DMS53 treated with DMSO at 0.1 percent for 48 hours (cell line): ENCODE measurements at regions not wholly inside any gene's neighbourhood (a gene's known extent, or its start where the extent isn't known, plus 50 kb on each side); places are given as distances from the start of the nearest gene placed in this dataset.

ENCODE experiments used
- DNase-seq: peaks from one replicate; lab custom pipeline; 2025; ENCODE audit not compliant: unreplicated experiment; lab: John Stamatoyannopoulos, UW

DNA sequence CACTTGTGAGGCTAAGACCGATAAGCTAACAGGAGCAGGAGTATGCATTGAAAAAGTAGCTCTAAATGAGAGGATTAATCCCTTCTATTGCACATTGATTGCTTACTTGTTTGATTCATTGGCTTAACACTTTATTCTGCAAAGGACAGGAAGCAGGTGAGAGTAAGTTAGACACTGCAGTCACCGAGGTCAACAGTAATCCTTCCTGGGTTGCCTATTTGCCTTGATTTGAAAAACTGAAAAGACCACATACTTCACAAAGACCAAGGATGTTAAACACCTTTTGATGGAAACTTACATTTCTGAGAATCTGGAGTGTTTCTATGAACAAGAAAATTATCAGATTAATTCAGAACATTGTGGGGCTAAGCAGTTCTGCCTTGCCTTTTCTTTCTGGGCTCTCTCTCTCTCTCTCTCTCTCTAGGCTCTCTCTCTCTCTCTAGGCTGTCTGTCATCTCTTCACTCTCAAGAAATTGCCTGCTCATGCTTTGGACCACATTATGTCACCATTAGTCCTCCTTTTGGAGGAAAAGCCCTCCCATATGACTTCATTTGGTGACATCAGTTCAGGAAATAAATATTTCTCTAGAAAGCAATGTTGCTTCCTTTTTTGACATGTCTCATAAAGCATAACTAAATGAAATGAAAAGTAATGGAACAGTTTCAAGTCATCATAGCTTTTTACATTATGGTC is 103.8 kb downstream of the TNFSF18 start:
- no peak for DNase-seq

DNA sequence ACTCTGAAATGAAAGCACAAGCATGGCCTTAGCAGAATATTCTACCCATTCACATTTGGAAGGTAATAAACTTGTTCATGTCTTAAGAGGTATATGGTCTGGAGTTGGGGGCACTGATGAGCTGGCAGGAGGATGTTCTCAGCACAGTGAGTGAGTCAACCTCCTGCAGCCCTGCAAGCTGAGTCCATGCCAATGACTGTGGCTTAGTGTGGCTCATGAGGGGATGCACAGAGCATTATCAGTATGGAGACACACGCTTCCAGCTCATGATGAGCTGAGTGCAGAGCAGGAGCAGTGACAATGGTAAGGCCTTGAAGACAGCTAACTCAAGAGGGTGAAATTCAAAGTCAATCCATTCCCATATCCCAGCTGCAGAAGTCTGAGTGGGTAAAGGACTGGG is 102.3 kb downstream of the TNFSF18 start:
- no peak for DNase-seq

DNA sequence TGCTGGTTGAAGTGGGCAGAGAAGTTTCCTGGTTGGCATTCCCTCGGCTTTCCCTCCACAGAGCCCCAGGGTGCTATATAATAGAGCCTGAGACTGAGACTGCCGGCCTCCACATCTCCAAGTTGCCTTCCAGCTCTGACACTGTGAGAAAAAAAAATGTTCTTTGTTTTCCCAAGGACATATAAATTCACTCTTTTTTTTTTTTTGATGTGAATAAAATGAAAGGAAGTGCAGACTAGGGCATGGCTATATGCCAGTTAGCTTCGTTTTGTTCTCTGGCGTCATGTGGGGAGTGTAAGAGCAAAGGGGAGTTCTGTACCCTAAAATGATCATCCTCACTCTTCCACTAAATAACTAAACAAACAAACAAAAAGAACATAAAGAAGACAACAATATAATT is 101.6 kb downstream of the TNFSF18 start:
- DNase-seq, result no peak

DNA sequence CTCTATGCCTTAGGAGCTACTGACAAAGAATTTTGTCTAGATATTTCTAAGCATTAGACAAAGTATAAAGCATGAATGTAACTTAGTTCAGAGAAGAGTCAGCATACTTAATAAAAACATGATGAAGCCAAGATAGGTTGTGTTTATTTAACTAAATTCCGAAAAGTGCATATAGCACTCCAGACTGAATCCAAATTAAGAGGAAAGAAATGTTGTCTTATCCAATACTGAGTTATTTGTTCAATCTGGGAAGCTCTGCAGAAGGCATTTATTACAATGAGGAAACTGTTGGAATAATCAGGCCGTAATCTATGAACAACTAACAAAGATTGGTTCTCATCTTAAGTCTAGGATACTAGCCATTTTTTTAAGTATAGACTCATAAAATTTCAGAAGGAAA is 100.2 kb downstream of the TNFSF18 start:
- DNase-seq, result no peak

DNA sequence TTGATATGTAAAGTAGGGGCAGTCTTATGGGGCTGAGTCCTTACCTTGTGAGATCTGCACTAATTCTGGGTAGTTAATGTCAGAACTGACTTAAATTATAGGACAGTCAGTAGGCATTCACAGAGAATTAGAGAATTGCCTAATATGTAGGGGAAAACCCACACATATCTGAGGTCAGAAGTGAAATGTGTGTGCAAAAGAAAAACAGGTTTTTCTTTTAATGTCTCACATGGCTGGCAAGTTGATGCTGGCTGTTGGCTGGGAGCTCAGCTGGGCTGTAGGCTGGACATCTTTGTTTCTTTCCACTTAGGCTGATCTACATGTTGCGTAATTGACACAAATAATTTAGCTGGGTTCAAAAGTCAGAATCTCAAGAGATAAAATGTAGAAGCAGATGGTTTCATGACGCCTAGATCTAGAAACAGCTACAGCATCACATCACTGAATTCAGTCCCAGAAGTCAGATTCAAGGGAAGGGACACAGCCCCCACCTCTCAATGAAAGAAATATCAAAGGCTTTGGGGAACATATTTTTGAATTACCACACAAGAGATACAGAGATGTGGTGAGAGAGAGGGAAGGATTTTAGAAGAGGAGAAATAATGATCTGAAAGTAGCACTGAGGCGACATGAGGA is 98.9 kb downstream of the TNFSF18 start:
- DNase-seq, result no peak

DNA sequence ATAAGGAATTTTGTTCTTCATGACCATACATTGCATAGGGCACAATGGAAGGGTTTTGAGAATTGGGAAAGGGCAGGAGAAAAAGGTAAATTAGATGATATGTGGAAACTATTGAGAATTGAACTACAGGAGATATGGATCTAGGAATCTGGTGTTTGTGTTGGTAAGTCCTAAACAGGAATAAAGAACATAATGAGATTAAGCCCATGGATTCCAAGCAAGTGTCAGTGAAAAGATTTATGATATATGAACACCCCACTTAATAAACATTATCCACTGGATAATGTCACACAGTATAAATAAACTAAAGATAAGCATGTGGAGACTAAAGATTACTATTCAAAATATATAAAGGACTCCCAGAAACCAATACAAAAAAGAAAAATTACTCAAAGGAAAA is 98.2 kb downstream of the TNFSF18 start:
- DNase-seq, result no peak

DNA sequence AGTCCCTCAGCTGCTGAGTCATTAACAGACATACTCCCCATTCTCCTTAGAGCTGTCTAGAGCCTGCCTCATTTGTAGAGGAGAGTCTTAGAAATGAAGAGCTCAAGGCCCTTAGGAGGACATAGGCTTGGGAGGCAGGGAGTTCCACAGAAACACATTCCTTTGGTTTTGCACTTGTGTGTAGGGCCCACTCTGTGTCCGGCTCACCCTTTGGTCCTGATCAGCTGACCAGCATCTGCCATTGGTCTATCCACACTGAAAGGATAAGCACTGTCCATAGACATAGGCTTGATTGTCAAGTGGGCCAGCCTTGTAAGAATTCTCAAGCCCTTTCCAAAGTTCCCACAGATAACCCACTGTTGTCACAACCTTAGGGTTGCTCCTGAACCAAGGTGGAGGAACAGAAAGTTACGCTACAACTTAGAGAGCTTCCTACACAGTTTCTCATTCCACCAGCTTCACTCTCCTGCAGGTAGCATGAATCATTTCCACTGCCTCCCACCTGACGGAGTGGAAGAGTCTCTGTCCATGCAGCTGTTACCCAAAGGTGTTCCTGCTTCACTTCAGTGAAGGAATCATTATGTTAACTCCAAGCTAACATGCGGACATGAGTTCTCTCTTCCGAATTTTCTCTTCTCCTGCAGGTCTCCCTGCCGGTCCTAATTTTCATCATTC is 96.1 kb downstream of the TNFSF18 start:
- DNase-seq, result no peak

DNA sequence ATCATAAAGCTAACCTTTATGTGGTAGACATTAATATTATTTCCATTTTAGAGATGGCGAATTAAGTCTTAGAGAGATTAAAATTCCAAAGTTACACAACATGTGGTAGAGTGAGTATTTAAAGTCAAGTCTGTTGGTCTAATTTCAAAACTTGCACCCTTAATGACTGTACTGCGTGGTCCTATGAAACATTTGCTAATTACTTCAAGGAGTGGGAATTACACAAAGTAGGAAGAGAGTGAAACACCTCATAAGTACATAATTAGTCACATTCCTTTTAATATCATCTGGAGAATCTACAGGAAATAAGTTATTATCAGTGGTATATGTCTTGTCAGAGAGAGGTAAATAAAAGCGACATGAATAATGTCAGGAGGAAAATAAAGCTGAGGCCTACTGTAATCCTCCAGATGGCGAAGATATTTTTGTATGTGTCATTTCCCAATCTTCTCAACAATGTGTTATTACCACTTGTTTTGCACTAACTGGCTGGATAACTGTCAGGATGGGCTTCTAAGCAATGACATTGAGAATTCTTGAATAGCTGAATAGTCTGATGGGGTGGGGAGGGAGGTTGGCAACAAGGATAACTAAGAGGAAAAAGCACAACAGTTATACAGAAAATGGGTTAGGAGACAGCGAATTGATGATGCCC is 95.5 kb downstream of the TNFSF18 start:
- DNase-seq, result no peak

DNA sequence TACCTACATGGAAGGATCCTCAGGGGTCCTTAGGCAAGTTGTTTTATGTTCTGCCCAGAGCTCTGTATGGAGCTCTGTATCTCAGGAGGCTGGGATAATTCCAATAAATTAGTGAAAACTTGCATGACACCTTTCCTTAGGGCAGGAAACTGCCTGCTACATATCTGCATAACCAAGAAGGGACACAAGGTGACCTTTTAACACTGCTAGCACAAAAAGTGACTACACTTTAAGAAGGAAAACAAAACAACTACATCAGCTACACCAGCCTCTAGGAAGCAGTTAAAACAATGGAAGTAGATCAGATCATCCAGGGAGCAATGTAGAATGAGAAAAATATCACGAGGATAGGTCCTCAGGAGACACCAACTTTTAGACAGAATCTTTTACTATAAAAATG is 93.9 kb downstream of the TNFSF18 start:
- no peak for DNase-seq

DNA sequence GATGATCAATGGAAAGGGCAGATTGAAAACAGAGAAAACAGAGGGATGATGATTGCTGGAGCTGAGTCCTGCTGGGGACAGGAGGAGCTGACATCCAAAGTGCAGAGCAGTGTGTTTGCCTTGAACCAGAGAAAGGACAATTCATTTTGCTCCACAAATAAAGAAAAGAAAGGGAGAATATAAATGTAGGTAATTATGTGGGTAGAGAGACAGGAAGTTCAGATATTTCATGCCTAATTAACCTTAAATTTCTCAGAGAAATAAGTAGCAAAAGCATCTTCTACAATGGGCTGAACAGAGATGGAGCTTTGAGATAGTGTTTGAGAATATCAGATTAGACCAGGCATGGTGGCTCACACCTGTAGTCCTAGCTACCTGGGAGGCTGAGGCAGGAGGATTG is 93.2 kb downstream of the TNFSF18 start:
- DNase-seq, result no peak

DNA sequence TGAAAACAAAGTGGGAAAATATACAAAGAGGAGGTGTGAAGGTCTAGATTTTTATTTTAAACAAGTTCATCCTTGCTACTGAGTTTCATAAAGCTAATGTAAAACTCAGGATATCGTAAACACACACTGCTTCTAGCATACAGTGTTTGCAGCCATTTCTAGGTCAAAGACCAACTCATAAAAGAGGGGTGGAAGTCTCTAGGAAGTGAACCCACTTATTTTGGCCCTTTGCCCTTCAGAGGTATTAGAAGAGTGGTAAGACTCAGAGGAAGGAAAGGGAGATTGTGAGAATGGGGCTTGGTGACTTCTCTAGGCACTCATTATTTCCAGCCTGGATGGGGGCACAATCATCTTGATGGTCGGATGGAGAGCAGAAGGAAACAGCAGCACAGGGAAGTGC is 91.2 kb downstream of the TNFSF18 start:
- DNase-seq, result no peak

DNA sequence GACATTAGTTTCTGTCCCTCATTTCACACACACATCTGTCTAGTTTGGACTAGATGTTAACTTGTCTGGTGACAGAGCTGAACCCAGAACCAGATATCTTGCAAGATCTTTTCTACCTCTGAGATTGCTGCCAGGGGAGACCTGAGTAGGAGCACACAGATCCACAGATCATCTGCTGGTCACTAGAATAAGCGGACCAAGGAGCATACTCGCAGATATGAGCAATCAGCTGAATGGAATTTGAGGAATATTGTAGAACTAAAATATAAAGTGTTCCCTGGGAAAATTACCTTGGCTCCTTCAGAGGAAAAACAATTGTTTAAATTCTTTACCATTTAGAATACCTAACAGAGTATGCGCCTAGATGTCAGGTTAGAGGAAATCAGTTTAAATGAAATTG is 90.7 kb downstream of the TNFSF18 start:
- DNase-seq, result no peak

DNA sequence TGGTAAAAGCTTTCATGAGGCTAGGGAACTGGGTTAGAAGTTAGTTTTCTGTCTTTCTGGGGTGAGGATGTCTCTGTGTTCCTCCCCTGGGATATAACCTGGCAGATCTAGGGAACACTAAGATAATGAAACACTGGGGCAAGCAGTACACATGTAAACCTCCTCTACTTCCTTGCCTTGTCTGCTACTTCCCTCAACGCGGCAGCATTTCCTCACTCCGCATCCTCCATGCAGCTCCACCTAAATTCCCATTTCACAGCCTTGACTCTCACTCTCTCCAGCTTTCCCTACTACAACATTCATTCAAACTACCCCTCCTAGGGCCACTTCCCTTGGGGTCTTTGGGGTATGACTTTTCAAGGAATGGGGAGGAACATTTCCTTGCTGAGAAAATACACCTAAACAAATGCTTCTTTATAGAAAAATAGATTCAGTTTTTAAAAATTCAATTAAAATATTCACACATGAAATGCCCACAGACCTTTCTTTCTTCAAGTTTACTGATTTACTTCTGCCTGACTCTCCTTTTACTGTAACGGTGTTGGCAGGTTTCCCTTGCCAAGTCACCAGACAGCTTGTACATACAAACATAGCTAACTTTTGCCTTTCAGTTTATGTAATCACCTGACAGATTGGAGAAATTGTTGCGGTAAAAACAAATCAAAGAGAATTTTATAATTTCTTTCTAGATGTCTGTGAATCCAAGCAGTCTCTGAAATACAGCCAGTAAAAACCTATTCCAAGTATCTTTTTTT is 90.1 kb downstream of the TNFSF18 start:
- DNase-seq, result no peak

DNA sequence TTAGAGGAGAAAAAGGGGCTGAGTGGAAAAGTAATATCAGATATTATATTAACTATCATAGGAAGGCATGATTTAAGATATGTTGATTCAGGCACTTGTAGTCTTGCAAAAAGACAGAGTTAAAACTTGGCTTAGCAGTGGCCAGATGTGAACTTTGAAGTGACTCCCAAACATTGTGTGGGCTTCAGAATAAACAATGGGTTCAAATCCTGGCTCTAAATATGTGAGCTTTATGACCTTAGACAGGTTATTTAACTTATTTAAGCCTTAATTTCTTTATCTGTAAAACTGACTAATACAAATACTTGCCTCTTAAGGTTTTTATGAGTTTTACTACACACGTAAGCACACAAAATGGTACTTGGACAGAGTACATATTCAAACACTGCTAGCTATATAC is 85.9 kb downstream of the TNFSF18 start:
- DNase-seq, result no peak

DNA sequence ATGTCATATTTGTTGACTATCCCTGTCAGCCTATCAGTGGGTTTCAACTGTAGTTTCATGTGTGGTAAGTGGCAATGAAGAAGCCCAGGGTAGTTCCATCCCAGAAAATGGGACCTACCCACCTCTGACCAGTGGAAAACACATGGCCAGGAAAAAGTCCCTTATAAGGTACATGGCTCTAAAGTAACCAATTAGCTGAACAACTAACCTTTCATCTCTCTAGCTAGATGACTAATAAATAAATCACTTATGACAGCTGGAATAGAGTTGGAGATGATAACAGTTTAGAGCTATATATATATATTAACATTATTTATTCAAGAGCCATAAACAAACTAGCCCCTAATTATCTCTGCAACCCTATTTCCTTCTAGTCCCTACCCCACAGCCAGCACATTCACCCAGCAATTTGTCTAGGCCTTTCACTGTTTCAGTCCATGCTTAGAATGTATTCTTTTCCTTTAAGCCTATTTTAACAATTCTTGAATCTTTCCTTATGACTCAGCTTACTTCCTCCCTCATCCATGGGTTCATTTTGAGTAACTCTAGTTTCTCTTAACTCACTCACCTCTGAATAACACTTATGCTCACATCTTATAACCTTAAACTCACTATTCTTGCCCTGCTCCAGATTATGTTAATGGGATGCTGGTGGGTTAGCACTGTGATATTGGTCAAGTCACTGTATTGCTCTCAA is 83.7 kb downstream of the TNFSF18 start:
- DNase-seq, result no peak

DNA sequence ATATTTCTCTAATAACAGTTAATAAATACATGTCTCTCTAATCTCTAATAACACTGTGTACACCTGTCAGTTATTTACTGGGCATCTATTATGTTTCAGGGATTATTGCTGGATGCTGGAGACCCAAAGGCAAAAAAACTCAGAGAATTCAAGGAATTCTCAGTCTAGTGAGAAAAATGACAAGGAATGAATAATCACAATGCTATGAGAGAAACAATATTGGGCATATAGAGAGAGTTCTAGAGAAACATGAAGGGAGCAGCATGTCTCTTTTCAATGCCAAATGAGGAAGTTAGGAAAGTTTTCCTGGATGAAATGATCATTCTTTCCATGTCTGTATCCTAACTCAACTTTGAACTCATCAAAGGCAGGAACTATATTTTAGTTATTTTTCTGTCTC is 82.8 kb downstream of the TNFSF18 start:
- no peak for DNase-seq

DNA sequence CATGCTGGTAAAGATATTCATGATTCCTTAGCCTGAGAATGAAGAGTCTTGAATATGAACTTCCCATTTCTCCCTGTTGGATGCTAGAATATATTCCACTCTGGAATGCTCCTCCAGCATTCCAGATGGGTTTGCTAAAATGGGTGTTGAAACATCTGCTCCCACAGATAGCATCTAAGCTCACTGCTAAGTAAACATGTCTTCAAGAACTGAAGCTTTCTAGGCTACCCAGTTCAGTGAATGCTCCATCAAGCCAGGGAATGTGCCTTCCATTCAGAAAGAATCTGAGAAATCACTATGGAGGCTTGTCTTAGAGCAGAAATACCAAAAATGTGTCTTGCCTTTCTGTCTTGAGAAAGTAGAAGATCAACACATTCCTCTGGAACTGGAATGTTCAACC is 81.1 kb downstream of the TNFSF18 start:
- DNase-seq, result no peak

DNA sequence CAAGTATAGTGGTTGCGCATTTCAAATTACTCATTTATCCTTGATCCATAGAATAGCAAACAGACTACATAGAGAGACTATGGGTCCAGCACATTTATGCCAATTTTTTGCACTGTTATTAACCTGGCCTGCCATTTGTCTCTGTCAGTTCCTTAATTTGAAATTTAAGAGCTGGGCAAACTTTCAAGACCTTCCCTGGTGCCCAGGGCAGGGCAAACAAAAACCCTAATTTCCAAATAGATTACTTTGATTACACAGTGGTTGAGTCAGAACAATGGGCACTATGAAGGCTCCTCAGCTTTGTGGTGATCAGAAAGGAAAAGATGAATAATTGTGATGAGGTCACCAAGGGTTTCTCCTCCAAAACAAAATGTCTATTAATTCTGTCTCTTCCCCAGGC is 80.6 kb downstream of the TNFSF18 start:
- no peak for DNase-seq

DNA sequence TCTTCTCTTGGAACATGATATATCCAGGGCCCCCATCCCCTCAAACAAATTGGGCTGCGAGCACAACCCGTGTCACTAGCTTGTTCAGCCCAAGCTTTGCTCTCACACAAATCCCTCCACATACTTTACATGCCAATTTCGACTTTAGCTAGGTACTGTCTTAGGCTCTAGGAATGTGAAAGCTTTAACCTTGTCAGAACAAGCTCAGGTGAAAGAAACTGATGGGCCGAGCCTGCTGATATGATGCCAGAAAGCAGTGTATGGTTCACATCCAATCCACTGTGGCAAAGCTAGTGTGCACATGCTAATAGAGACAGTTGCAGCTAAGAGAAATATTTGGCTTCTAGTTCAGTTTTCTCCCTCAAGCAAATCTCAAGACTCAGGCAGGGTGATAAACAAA is 79.5 kb downstream of the TNFSF18 start:
- no peak for DNase-seq

DNA sequence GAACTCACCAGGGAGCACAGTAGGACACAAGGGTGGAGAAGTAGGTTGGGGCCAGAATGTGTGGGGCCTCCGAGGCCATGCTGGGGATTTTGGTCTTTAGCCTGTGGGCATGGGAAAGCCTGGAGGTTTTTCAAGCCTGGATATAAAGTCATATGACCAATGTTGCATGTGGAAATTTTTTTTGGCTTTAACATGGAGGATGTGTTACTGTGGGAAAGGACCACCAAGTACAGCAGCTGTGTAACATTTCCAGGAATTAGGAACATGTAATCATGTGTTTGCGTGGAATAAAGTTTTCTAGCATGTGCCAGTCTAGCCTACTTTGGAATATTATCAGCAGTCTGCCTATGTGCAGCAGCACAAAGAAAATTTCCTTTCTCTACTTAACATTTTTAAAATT is 78.5 kb downstream of the TNFSF18 start:
- DNase-seq, result no peak

DNA sequence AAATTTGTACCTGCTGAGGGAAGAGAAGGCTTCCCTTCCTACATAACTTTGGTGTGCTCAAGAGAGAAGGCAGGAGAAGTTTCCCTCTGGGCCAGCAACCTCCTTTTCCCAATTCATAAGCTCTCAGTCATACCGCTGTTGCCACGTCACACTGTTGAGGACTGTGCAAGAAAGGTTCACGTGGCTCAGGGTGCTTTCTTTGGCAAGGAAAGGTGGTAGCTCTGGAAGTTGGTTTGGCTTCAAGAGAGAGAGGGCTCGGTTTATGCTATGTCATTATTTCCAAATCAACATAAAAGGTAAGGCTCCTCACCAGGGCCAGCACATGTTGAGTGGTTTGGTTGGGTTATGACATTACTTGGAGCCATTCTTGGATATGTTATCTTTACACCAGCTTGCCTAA is 77.3 kb downstream of the TNFSF18 start:
- no peak for DNase-seq
